Posterior vena cava (tissue), 2 donors: ENCODE measurements at regions not wholly inside any gene's neighbourhood (a gene's known extent, or its start where the extent isn't known, plus 50 kb on each side); places are given as distances from the start of the nearest gene placed in this dataset.
"Not testable (repeated sequence)": the region's sequence is repeated elsewhere in the genome, so short reads cannot be mapped to it uniquely, and the experiment has no call there.

Experiments
- DNase-seq: peaks from one replicate; pipeline ENCODE4 v3.0.0-alpha.2; 2020; ENCODE audit warnings: low spot score
- intact Hi-C, 2 donors: fragments of 100-400 bp; cut with DNase I; formaldehyde crosslinking; loops; one replicate each; pipeline versions ENCODE4 v1.14.1 to v1.14.2; 2022 to 2023
- donor health status: DM: yes; HTN: yes; CAD: no.
- donor health status: DM: yes; HTN: yes; CAD: no.

- DNase-seq: not testable (repeated sequence)
- intact Hi-C loops: loop anchor here in 1 of 2 donors (5.0 kb wide), 1 partner anchor 208 kb away; no protein-coding TSS in a partner anchor
Measured at GRCh38 chrX:31014474-31014873, 57.4 kb downstream of the FTHL17 start.

DNA sequence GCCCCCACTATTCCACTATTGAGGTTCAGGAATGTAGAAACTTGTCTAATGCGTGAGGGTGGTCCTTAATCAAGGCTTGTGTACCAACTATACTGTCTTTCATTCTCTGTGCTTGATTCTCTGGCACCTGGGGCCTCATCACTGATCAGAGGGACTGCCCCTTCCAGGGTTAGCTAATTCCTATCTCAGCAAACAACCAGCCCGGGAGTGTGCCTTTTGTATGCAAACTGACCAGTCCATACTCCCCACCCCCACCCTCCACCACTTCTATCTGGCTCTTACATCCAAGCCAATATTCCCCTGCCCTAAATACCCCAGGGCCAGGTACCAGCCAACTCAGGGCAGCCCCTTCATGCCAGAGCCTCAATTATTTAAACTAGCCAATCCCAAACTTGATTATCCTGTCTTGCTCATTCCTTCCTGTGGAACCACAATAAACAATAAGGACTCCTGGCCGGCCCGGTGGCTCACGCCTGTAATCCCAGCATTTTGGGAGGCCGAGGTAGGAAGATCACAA is 59.3 kb downstream of the FTHL17 start:
- no peak for DNase-seq
- intact Hi-C loops: loop anchor here in 1 of 2 donors (5.0 kb wide), 1 partner anchor 210 kb away; no protein-coding TSS in a partner anchor

GRCh38 chrX:31007321-31007720 is 64.5 kb downstream of the FTHL17 start:
- intact Hi-C loops: no loop called here
- DNase-seq: no peak

DNA sequence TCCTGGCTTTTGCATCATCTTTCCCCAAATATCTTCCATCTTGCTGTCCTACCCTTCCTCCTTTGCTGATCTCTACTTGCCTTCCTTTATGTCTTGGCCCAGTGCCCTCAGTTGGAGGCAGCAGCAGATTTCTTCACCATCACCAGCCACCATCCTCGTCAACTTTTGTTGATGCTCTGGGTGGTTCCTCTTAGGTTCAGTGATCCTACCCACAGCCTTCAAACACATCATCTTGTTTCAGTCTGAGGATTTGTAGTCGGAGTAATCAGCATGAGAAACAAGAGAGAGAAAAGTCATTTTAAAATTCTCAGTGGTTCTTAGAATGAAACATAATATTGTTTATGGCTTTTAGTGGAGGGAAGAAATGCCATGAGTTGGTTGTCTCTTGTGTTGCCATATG is 65.8 kb downstream of the FTHL17 start:
- no peak for DNase-seq

DNA sequence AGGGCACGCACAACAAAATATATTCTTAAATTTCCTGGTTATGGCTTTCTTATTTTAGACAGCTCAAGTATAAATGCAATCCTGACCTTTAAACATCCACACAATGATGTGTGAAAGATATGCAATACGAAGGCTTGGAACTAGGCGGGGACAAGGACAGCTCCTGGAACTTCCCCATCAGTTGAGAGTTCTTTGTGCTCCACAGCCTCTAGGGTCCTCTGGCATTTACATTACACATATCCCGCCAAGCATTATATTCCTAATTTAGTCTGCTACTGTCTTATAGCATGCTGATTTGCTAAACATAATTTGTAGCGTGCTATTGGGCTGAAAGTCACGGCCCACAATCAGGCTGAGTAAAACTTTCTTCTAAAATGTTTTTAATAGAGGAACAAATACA is 74.4 kb downstream of the FTHL17 start:
- DNase-seq: no peak
- intact Hi-C loops: no loop called here

More for the DNA sequence above, 65.8 kb downstream of the FTHL17 start:
- intact Hi-C loops: no loop called here

DNA sequence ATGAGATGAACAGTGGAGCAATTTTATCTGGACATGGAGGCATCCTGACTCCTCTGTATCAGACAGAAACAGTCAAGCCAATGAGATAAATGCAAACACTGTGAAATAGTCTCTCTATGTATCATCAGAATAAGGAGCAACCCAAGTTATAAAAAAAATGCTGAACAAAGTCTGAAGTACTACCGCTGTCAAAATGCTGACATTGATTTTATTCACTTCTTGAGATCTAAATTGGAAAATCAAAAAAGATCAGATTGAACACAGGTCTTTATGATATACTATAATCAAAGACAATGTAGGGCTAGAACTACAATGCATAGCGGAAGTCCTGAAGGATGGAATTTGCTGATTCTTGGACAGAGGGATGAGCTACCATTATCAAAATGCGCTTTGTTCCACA is 76.1 kb downstream of the FTHL17 start:
- DNase-seq: no peak
- intact Hi-C loops: no loop called here

- no peak for DNase-seq
- intact Hi-C loops: no loop called here
Measured at GRCh38 chrX:30995060-30995700, 76.7 kb downstream of the FTHL17 start.

GRCh38 chrX:30994018-30994417 is 77.8 kb downstream of the FTHL17 start:
- intact Hi-C loops, DNase-seq: not testable (repeated sequence)

DNA sequence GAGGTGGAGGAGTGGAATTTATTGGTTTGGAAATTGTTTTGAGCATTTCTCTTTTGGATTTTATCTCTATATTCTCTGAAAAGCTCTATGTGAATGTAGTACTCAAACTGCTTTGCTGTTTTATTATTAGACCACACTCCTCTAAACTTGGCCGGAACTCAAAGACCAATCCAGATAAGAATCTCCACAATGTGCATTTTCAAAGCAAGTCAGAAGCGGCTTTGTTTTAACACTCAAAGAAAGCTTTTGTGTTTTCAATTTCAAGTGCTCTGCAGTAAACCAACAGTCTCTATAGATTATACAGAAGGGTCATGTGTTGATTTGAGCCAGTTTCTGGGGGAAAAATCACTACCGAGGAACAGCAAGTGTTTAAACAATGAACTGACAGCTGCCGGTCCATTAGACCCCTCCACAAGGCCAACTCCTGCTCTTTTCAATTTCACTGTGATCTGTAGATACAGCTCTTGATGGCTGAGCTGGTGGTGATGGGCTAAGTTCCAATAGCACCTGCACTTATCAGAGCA is 79.4 kb downstream of the FTHL17 start:
- DNase-seq: no peak
- intact Hi-C loops: no loop called here

GRCh38 chrX:30990361-30990760 is 81.5 kb downstream of the FTHL17 start:
- no peak for DNase-seq
- intact Hi-C loops: no loop called here

DNA sequence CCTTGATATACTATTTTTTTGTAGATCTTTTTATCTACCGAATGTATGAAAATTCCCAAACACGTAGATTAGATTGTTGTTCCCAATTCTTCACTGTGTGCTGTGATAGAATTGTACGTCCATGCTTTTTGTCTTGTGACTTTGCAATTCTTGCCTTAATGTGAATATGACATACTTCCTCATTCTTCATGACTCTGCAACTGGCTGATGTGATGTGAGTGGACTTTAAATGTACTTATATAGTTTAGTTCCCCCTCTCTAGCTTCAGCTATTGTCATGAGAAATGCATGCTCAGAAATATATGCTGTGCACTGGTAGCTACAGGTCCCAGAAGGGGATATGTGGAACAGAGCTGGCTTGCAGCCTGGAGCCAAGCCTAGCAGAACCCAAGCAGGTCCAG is 89.4 kb downstream of the FTHL17 start:
- no peak for DNase-seq
- intact Hi-C loops: no loop called here

DNA sequence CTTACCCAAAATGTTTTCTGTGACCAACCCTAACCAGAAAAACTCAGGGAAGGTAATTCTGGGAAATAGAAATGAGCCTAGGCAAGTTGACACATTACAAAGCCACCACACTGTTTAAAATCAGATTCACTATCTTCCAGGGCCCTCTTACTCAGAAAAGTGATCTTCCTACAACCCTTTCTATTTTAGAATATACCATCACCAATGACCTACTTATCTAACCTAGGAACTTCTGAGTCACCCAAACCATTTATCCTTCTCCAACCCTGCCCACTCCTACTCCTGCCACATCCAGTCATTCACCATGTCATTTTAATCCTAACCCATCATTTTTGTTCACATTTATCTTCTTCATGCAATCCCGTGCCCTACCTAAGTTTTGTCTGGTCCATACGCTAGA is 89.9 kb downstream of the FTHL17 start:
- no peak for DNase-seq
- intact Hi-C loops: no loop called here

DNA sequence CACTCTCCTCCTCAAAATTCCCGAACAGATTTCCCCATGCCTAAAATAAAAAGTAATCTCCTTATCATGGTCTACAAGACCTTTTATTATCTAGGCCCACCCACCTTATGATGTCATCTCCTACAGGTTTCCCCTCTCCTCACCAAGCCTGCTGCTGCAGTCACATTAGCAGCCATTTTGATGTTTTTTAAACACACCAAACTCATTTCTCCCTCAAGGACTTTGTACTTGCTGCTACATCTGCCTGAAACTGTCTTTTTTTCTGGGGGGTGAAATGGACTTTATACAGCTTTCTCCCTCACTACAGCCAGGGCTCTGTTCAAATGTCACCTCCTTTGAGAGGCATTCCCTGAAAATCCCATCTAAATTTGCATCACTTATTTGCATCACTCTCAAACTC is 90.2 kb upstream of the TAB3 start:
- intact Hi-C loops: no loop called here
- no peak for DNase-seq

DNA sequence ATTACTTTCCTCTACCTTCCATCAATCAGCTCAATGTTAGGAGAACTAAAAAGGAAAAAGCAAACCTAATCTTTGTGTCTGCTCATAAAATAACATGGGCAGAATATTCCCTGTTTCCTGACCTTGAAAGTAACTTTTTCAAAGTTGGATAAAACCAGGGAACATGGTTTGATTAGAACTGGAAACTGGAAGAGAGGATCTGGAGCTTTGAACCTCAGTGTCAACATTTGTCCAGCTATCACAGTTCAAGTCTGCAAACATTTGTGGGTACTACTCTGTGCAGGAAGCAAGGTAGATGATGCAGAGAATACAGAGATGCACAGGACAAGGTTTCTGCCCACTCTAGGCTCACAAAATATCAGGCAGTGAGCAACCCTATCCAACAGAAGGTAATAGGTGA is 86.4 kb upstream of the TAB3 start:
- intact Hi-C loops: no loop called here
- no peak for DNase-seq

DNA sequence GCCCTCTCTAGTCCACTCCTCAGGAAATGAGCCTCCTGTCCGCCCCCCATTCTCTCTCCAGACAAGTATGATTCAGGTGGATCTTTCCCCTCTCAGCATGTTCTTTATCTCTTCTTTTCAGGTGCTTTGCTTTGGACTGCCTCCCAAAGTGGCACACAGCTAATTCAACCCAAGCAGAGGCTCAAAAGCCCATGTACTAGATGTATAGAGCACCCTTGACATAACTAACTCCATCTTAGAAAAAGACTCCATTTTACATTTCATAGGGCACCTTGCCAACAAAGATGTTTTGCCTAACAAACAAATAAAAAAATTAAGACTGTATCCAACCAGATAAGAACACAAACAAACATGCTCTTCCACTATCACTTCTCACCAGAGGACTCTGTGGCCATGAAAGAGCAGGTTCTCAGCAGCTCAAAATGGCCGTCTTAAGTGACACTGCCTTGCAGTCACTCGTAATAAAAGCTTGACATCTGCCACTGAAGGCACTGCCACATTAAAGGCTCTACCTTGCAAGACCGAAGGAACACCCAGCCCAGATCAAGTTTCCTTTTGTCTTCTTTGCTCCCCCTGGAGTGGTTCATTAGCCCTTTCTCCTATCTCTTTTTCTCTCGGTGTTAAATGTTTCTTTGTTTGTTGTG is 84.9 kb upstream of the TAB3 start:
- intact Hi-C loops: no loop called here
- DNase-seq: no peak

DNA sequence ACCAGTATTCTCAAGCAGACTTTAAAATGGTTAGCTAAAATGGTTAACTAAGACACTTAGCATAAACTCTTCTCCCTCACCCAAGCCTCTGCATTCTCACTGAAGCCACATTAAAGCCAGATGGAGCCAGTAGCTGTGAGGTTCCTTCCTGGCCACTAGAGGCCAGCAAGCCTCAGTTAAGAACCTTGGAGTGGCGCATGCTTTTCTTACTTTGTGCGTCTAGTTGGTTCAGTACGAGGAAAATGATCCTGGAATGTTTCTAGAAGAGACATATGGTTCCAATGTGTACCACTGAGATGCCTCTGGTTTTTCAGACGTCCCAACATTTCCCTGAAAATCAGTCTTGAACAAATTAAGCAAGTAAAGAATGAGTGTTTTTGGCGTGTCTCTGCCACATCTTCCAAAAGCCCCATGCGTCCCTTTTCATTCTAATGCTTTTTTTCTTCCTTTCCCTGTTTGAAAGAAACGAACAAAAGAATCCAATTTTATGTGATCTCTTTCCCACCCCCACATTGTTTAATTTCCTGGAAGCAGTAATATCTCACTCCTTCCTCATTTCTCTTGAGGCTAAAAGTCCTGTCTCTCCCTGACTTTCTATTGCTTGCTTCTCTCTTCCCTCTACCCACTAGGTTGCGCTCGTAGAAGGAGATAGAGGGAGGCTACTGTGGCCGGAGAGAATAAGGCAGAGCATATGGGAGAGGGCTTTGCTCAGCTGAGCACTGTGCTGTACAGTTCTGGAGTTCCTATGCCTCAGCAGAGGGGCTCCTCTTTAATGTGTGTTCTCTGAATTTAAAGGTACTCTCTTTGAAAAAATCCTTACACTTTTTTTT is 82.9 kb upstream of the TAB3 start:
- intact Hi-C loops: no loop called here
- DNase-seq: no peak

- intact Hi-C loops: no loop called here
- no peak for DNase-seq
Measured at GRCh38 chrX:30967516-30967915, 78.5 kb upstream of the TAB3 start.

DNA sequence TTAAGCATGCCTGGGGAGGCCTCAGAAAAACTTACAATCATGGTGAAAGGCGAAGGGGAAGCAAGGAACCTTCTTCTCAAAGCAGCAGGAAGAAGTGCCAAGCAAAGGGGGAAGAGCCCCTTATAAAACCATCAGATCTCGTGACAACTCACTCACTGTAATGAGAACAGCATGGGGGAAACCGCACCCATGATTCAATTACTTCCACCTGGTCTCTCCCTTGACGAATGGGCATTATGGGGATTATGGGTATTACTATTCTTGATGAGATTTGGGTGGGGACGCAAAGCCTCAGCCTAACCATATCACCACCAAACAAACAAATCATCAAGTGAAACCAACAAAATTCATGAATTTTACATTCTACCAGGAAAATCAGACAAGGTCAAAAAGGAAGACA is 76.7 kb upstream of the TAB3 start:
- intact Hi-C loops: no loop called here

GRCh38 chrX:30961387-30962174 is 72.5 kb upstream of the TAB3 start:
- intact Hi-C loops: no loop called here
- no peak for DNase-seq

More for the DNA sequence above, 76.7 kb upstream of the TAB3 start:
- DNase-seq: no peak
